Neutrophil (primary cell): ENCODE measurements at regions not wholly inside any gene's neighbourhood (a gene's known extent, or its start where the extent isn't known, plus 50 kb on each side); places are given as distances from the start of the nearest gene placed in this dataset.

Source experiments
- H3K27ac ChIP-seq: fragments of 200-600 bp; sonication (generic); 2 replicates; pipeline ENCODE4 v1.5.1; 2016; ENCODE audit warnings: mild to moderate bottlenecking, moderate library complexity
- H3K27me3 ChIP-seq: fragments of 200-600 bp; sonication (generic); 2 replicates; pipeline ENCODE4 v1.6.0; 2016; ENCODE audit warnings: mild to moderate bottlenecking
- H3K36me3 ChIP-seq: fragments of 200-600 bp; sonication (generic); 2 replicates; pipeline ENCODE4 v1.5.1; 2017
- H3K4me1 ChIP-seq, 2 experiments: fragments of 200-600 bp in 1 of 2; sonication (generic) in 1 of 2; 1 replicate in 1 of 2; 2 replicates in 1 of 2; pipeline versions ENCODE4 v1.5.1 to v1.6.1; 2013 to 2016; ENCODE audit warnings: low read depth in 1 of 2, low read length in 1 of 2, mild to moderate bottlenecking in 1 of 2, moderate library complexity in 1 of 2; ENCODE audit not compliant: control insufficient read depth in 1 of 2, insufficient read depth in 1 of 2
- H3K4me3 ChIP-seq, 2 experiments: fragments of 200-600 bp in 1 of 2; sonication (generic) in 1 of 2; 1 replicate in 1 of 2; 2 replicates in 1 of 2; pipeline ENCODE4 v1.5.1; 2013 to 2016; ENCODE audit warnings: low read depth in 1 of 2, low read length in 1 of 2, mild to moderate bottlenecking in 1 of 2, moderate library complexity in 1 of 2
- H3K9me3 ChIP-seq: fragments of 200-600 bp; sonication (generic); 2 replicates; pipeline ENCODE4 v1.5.1; 2016
- TF ChIP-seq, protein P1 (sequence below): fragments of 200-600 bp; sonication (generic); IDR thresholded peaks from 2 replicates; pipeline ENCODE4 v1.5.1; 2016; ENCODE audit warnings: antibody characterized with exemption

DNA sequence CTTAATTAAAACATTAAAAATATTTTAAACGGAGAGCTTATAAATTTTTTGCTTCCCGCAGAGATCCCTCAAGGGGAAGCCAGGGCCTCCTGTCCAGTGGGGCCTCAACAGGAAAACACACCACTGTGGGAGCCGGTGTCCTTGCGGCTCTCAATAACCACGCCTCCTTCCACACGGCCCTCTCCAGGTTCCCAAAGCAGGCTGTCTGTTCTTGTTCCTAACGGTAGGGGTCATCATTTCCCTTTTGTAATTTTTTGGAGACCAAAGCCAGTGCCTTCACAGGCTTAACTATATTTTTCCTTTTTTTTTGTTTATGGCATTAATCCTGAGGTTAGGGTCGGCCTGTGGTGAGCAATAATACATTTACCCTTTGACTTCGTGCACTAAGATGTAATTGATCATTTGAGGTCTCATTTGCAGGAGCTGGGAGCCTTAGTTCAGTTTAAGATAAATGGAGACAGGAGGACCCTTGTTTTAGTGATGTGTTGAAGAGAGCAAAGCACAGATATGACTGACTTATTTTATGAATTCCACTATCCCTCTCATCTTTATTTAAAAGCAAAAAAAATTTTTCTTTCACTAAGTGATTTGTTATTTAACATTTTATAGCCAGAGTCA, 77.5 kb upstream of the N4BP1 start:
- H3K4me1 ChIP-seq: no peaks in the 10 kb centered on the region
- H3K27me3 ChIP-seq: peaks cover 40% of the 10 kb centered on the region
- TF ChIP-seq, protein P1, sequence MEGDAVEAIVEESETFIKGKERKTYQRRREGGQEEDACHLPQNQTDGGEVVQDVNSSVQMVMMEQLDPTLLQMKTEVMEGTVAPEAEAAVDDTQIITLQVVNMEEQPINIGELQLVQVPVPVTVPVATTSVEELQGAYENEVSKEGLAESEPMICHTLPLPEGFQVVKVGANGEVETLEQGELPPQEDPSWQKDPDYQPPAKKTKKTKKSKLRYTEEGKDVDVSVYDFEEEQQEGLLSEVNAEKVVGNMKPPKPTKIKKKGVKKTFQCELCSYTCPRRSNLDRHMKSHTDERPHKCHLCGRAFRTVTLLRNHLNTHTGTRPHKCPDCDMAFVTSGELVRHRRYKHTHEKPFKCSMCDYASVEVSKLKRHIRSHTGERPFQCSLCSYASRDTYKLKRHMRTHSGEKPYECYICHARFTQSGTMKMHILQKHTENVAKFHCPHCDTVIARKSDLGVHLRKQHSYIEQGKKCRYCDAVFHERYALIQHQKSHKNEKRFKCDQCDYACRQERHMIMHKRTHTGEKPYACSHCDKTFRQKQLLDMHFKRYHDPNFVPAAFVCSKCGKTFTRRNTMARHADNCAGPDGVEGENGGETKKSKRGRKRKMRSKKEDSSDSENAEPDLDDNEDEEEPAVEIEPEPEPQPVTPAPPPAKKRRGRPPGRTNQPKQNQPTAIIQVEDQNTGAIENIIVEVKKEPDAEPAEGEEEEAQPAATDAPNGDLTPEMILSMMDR: no peak

DNA sequence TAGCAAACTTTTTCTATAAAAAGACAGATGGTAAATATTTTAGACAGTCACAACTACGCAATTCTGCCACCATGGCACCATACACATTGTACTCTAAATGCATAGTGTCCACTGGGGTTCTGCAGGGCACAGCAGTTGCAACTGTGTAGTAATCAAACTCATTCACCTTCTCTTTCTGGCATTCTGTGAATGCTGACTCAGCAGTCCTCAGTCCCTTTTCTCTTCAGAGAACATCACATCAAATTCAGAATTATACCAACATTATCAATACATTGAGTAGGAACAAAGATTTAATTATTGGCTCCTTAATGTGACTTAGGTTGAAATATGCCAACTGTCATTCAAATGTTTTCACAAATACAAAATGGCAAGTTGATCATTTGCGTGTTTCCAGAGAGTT, 74.2 kb upstream of the N4BP1 start:
- Histone ChIP-seq H3K27me3 (peaks cover 40% of the 10 kb centered on the region), H3K4me1 (no peaks in the 10 kb centered on the region), H3K9me3 (no peaks in the 10 kb centered on the region), H3K4me3 (no peak overlapping the region), H3K36me3 (no peaks in the 10 kb centered on the region), H3K27ac (no peak overlapping the region)
- TF ChIP-seq, protein P1: no peak

More for the DNA sequence above, 77.5 kb upstream of the N4BP1 start:
- Histone ChIP-seq H3K36me3 (no peaks in the 10 kb centered on the region), H3K27ac (no peak overlapping the region), H3K4me3 (no peak overlapping the region), H3K9me3 (no peaks in the 10 kb centered on the region)

DNA sequence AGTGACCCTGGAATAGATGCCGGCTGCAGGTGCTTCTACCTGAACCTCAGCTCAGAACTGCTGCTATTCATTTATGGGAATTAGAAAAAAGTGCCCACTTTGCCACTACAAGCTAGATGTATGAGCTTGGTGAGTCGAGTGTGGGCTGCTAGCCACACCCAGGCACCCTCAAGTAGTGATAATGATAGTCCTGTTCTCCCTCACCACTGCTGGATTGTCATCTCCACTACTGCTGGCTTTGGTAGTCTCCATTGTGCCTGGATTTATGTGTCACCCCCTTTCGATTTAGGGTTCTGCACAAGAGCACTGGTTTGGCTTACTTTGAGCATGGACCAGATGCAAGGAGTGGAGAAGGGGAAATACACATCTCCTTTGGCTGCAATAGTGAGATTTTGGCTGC, 73.0 kb upstream of the N4BP1 start:
- Histone ChIP-seq H3K27me3 (peaks cover 31% of the 10 kb centered on the region), H3K4me1 (no peaks in the 10 kb centered on the region), H3K27ac (no peak overlapping the region), H3K4me3 (no peak overlapping the region), H3K9me3 (no peaks in the 10 kb centered on the region), H3K36me3 (no peaks in the 10 kb centered on the region)
- TF ChIP-seq, protein P1: no peak

DNA sequence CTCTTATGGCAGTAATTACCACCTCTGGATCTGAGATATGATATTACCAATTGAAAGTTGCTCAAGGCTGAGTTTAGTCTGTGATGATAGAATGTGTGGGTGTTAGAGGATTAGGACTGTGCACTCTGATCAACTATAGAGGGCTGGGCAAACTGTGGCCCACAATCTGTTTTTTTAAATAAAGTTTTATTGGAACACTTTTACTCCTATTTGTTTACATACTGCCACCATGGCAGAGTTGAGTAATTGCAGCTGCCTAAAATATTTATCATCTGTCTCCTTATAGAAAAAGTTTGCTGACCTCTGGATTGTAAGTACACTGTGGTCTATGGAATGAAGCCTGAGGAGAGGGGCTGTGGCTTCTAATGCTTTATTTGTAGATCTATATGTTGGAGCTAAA, 71.5 kb upstream of the N4BP1 start:
- no peaks in the 10 kb centered on the region for H3K4me1 ChIP-seq
- H3K36me3 ChIP-seq: no peaks in the 10 kb centered on the region
- no peak overlapping the region for H3K27ac ChIP-seq
- TF ChIP-seq, protein P1: no peak
- H3K4me3 ChIP-seq: no peak overlapping the region
- H3K27me3 ChIP-seq: peaks cover 17% of the 10 kb centered on the region
- no peaks in the 10 kb centered on the region for H3K9me3 ChIP-seq

DNA sequence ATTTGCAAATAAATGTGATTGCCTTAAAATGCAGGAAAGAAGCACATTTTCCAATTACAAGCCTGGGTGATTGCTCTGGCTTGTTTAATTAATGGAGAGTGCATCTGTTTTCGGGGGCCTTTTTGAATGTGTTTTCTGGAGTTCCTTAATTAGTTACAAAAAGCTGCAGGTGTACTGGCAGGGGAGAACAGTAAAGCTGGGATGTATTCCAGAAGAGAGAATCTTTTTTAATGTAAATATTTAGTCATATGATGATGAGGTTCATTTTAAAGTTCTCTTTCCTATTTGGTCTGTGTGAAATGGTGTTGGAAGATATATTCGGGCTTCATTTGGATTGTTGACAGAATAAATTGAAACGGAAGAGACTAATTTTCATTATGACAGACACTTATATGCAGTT, 70.9 kb upstream of the N4BP1 start:
- H3K4me3 ChIP-seq: no peak overlapping the region
- TF ChIP-seq, protein P1: no peak
- H3K9me3 ChIP-seq: no peaks in the 10 kb centered on the region
- no peaks in the 10 kb centered on the region for H3K4me1 ChIP-seq
- peaks cover 13% of the 10 kb centered on the region for H3K27me3 ChIP-seq
- H3K27ac ChIP-seq: no peak overlapping the region
- no peaks in the 10 kb centered on the region for H3K36me3 ChIP-seq
